Lower leg skin (tissue), 4 donors: ENCODE measurements at regions not wholly inside any gene's neighbourhood (a gene's known extent, or its start where the extent isn't known, plus 50 kb on each side); places are given as distances from the start of the nearest gene placed in this dataset.

Experiments
- DNase-seq, 2 donors: peaks; one replicate each; pipeline ENCODE4 v3.0.0-alpha.2; 2019; ENCODE audit warnings: low spot score in 2 of 2
- H3K4me3 ChIP-seq: fragments of 200-600 bp; sonication (generic); 2 replicates; pipeline ENCODE4 v1.5.1; 2017; ENCODE audit warnings: mild to moderate bottlenecking, low read depth; ENCODE audit not compliant: poor library complexity, severe bottlenecking
- POLR2A ChIP-seq, 2 donors: fragments of 450-650 bp; IDR thresholded peaks; one replicate each; pipeline ENCODE4 v1.6.1; 2016 to 2017; ENCODE audit warnings: antibody characterized with exemption in 2 of 2, mild to moderate bottlenecking in 1 of 2, moderate library complexity in 1 of 2
- WGBS, 2 donors: methylation state at CpG; one replicate each; pipeline ENCODE4 v1.1.5; 2018; 5-methylcytosine and 5-hydroxymethylcytosine counted together
- intact Hi-C: fragments of 100-400 bp; cut with DNase I; formaldehyde crosslinking; loops from one replicate; pipeline ENCODE4 v1.15.0; 2023; ENCODE audit warnings: low total_unique reads
- TF ChIP-seq, protein P1 (sequence below), 3 donors: fragments of 450-650 bp; IDR thresholded peaks; one replicate each; pipeline ENCODE4 v1.5.1; 2016; ENCODE audit warnings: antibody characterized with exemption in 3 of 3, mild to moderate bottlenecking in 3 of 3, moderate library complexity in 2 of 3

- WGBS, 2 donors = 77 to 89% methylated on average over 16 of the region's 16 CpGs
- TF ChIP-seq POLR2A (IDR thresholded peaks at IDR 0.05) = no peak
- TF ChIP-seq, protein P1, sequence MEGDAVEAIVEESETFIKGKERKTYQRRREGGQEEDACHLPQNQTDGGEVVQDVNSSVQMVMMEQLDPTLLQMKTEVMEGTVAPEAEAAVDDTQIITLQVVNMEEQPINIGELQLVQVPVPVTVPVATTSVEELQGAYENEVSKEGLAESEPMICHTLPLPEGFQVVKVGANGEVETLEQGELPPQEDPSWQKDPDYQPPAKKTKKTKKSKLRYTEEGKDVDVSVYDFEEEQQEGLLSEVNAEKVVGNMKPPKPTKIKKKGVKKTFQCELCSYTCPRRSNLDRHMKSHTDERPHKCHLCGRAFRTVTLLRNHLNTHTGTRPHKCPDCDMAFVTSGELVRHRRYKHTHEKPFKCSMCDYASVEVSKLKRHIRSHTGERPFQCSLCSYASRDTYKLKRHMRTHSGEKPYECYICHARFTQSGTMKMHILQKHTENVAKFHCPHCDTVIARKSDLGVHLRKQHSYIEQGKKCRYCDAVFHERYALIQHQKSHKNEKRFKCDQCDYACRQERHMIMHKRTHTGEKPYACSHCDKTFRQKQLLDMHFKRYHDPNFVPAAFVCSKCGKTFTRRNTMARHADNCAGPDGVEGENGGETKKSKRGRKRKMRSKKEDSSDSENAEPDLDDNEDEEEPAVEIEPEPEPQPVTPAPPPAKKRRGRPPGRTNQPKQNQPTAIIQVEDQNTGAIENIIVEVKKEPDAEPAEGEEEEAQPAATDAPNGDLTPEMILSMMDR (IDR thresholded peaks at IDR 0.05) = no peak
- H3K4me3 ChIP-seq = no peak overlapping the region
- DNase-seq = peak in 1 of 2 donors; percentile 81
- intact Hi-C loops = no loop called here
Observed at GRCh38 chr12:84793558-84794367, 118.8 kb downstream of the SLC6A15 start.

DNA sequence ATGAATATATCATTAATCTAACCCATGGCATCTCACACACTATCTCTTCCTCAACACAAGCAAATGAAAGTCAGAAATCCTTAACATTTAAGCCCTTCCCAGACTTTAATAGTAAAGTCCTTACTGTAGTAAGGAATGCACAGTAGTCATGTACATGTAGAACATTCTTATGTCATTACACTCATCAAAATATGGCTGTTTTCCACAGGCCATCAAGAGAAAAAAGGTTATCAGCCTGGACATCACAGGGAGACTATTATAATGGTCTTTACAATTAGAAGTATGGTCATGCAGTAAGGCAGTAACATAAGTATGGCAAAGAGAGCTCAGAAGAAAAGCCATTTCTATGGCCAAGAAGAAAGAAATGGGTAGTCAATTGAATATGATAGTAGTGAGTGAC, 121.2 kb downstream of the SLC6A15 start:
- intact Hi-C loops = no loop called here
- no peak for DNase-seq
- H3K4me3 ChIP-seq = no peak overlapping the region
- TF ChIP-seq, protein P1 (IDR thresholded peaks at IDR 0.05) = no peak
- no peak for TF ChIP-seq POLR2A (IDR thresholded peaks at IDR 0.05)

DNA sequence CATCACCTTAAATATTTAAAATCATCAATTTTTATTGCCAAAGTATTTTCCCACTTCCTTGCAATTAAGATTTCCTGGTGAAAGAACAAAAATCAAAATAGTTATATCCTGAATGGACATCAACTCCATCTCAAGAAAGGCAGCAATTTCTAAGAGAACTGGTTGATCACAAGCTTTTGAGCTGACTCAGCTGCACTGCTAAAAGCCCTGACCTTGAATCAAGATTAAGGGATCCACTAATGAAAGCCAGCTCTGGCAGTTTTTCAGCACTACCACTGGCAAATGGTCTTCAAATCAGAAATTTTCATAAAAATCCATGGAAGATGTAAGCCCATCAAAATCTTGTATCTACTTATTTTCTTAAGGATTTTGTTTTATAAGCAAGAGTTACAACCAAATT, 123.4 kb downstream of the SLC6A15 start:
- no peak overlapping the region for H3K4me3 ChIP-seq
- TF ChIP-seq POLR2A (IDR thresholded peaks at IDR 0.05) = no peak
- TF ChIP-seq, protein P1 (IDR thresholded peaks at IDR 0.05) = no peak
- intact Hi-C loops = no loop called here
- no peak for DNase-seq

DNA sequence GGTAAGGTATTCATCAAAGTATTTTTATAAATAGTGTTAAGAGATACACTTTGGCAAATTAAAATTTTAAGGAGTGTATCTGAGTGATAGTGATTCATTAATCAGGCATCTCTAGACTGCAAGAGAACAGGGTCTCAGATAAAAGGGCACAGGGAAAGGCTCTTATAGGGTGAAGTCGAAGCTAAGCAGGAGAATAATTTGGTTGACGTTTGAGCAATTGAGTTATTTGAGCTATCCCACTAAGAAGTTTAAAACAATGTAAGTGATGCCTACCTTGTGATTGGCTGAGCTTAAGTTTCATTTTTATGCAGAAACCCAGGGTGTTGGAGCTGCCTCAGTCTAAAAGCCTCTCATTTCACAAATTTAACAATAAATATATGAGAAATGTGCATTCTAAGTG, 125.3 kb downstream of the SLC6A15 start:
- WGBS, 2 donors = 73 to 85% methylated on average over 2 of the region's 2 CpGs
- no peak for DNase-seq
- intact Hi-C loops = no loop called here
- H3K4me3 ChIP-seq = no peak overlapping the region
- no peak for TF ChIP-seq POLR2A (IDR thresholded peaks at IDR 0.05)
- TF ChIP-seq, protein P1 (IDR thresholded peaks at IDR 0.05) = no peak

DNA sequence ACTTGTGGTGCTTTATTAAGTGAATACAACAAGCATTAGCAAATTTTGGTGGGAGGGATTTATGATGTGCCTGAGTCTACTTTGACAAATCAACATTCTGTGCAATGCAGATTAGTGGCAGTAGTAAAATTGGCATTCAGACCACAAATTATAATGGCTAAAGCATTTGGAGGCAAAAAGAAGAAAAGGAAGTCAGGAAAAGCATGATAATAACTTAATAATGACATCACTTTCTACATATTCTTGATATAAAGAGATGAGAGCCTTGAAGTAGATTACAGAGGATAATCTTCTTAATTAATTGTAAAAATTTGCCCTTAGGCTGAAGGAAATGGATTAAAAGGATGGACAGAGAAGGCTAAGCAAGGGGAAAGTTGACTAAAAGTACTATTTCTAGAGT, 126.0 kb downstream of the SLC6A15 start:
- DNase-seq = no peak
- no peak for TF ChIP-seq POLR2A (IDR thresholded peaks at IDR 0.05)
- TF ChIP-seq, protein P1 (IDR thresholded peaks at IDR 0.05) = no peak
- H3K4me3 ChIP-seq = no peak overlapping the region
- intact Hi-C loops = no loop called here

DNA sequence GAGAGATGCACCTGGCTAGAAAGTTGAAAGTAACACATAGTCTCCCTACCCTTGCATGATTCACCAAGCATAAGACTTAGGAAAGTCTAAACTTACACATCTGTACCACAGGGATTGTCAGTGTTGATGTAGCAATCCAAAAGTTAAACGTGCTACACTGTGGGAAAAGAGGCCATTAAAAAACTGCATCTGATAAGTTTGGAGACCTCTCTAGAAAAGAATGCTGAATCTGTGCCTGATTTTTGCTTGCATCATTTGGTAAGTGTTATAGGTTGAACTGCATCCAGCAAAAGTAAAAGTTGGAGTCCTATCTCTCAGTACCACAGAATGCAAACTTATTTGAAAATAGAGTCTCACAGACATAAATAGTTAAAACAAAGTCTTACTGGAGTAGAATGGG, 126.6 kb downstream of the SLC6A15 start:
- 28 to 59% methylated on average over 1 of the region's 1 CpG for WGBS, 2 donors
- intact Hi-C loops = no loop called here
- DNase-seq = no peak
- H3K4me3 ChIP-seq = no peak overlapping the region
- TF ChIP-seq, protein P1 (IDR thresholded peaks at IDR 0.05) = no peak
- no peak for TF ChIP-seq POLR2A (IDR thresholded peaks at IDR 0.05)
